GM12892 (cell line): ENCODE measurements at regions not wholly inside any gene's neighbourhood (a gene's known extent, or its start where the extent isn't known, plus 50 kb on each side); places are given as distances from the start of the nearest gene placed in this dataset.

ENCODE experiments used
- POLR2A ChIP-seq: IDR thresholded peaks from 2 replicates; pipeline ENCODE4 v1.6.1; 2011; ENCODE audit warnings: low read depth, low read length, control low read depth
- POLR2AphosphoS5 ChIP-seq: IDR thresholded peaks from 2 replicates; pipeline ENCODE4 v1.6.1; 2011; ENCODE audit warnings: low read depth, low read length, control low read depth
- TAF1 ChIP-seq: IDR thresholded peaks from 2 replicates; pipeline ENCODE4 v1.6.1; 2011; ENCODE audit warnings: low read depth, mild to moderate bottlenecking, control low read depth, low read length, borderline replicate concordance

GRCh38 chr13:77430377-77430951, 103.6 kb upstream of the MYCBP2 start:
- TF ChIP-seq POLR2A, result peak; percentile 46; the same call in 1 of the 2 replicates
- no peak for TF ChIP-seq POLR2AphosphoS5
- no peak for TF ChIP-seq TAF1
